RPMI8226 (cell line): ENCODE measurements at regions not wholly inside any gene's neighbourhood (a gene's known extent, or its start where the extent isn't known, plus 50 kb on each side); places are given as distances from the start of the nearest gene placed in this dataset.

Experiments used
- DNase-seq: peaks from one replicate; pipeline ENCODE4 v3.0.0-alpha.2; 2015

GRCh38 chr5:124352312-124352711 lies 394.1 kb downstream of the ZNF608 start:
- DNase-seq: no peak

DNA sequence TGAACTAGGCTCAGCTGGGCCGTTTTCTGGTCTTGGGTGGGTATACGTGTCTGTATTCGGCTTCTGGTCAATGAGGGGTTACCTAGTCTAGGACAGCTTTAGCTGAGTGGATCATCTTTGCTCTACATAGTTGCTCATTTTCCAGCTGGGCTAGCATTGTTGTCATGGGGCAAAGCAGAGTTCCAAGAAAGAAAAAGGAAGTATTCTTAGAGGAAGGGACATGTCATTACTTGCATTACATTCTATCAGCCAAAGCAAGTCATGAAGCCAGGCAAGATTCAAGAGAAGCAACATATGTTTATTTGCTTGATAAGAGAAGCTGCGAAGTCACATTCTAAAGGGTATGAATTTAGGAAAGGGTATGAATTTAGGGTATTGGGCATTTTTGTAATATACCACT lies 396.5 kb downstream of the ZNF608 start:
- DNase-seq: no peak

GRCh38 chr5:124343451-124343867 lies 403.0 kb downstream of the ZNF608 start:
- no peak for DNase-seq

DNA sequence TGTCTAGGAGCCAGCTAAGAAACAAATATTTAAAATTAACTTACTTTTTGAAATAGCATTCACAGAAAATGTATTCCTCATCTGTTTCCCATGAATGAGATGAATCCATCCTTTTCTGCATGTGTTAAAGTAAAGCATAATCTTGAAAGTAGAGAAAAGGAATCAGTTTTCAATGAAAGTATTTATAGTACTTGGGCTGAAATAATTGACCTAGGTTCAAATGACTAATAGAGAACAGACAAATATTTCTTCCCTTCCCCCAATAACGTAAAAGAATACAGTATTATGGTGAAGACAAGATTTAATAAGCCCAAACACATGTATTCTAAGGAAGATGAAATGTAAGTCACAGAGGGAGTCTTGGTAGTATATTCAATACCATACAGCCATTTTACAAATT lies 403.5 kb downstream of the ZNF608 start:
- DNase-seq: no peak

DNA sequence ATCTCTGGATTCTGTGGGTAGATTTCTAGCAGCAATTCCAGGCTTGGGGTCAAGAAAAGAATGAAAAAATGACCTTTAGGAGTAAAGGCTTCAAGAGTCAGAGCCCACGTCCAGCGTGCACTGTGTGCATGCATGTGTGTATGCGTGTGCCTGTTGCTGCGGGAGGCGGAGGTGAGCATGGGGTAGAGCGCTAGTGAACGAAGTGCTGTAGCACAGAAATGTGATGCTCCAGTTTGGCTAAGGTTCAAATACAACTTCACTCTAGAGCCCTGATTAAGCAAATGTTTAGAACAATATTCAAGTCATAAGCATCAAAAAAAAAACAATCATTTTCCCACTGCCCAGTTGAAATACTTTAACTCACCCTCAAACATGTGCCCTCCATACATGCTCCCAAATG lies 403.9 kb downstream of the ZNF608 start:
- DNase-seq: no peak

GRCh38 chr5:124342027-124342471 lies 404.4 kb downstream of the ZNF608 start:
- no peak for DNase-seq

DNA sequence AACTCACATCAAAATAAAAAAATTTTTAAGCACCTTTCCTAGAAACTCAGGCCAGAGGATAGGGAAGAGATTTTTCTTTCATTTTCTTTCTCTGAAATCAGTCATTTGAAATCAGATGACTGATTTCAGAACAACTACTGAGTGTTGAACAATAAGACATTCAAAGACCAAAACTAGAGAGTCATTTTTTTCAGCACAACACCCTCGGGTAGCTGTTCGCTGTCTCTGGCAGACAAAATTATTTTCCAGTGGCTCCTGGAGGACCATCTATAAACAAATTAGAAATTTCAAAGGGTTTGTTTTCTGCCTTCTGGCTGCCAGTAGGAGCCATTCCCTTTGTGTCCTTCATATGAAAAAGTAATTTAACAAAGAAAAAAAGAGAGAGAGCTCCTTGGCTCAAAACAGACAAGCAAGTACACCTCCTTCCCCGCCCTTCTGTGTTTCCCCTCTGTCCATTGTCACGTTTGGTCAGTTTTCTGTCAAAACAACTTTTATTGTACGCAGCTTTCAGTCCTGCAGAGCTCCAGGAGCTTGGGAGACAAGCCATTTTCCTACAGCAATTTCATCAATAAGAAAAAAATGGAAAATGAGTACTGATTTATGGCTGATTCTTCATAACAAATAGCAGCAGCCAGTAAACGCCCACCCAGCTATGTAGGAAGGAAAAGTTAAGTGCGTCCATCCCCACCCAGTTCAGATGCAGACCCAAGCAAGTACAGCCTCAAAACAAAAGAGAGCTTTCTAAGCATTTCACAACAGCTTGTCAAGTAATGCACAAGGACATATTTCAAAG lies 405.2 kb downstream of the ZNF608 start:
- no peak for DNase-seq

DNA sequence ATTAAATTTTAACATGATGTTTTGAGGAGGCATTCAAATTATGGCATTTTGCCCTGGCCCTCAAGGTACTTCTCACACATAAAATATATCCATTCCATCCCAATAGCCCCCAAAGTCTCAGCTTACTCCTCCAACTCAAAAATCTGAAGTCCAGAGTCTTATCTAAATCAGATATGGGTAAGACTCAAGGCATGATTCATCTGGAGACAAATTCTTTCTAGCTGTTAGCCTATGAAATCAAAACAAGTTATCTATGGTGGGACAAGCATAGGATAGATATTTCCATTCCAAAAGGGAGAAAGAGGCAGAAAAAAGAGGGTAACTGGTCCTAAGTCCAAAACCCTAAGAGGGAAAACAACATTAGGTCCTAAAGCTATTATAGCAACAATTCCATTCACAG lies 408.4 kb downstream of the ZNF608 start:
- DNase-seq: no peak

DNA sequence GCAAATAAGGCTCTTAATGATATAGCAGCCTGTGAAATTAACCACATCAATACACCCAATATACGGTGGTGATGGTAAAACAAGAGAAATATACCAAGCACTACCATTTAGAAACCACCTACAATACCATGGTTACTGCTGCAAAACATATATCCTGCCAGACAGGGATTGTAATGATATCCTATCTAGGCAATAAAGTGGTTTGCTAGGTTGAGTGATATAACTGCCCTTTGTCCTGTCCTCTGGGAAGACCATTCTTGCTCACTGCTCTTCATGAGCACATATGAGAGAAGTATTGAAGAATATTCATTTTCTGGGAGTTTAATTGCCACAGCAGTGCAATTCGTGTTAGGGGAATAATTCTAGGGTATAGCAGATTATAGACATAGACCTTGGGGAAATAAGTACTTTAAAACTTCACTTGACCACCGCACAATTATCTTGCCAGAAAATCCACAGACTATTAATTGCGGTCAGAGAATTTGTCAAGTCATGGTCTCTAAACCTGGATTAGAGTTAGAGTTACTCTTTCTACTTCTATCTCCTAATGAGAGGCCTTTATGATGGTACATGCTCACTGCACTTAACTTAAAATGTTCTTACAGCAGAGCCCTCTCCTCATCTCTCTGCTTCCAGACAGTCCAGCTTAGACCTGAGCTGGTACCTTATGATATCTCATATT lies 413.0 kb downstream of the ZNF608 start:
- no peak for DNase-seq

- DNase-seq: no peak
Measured at GRCh38 chr5:124332273-124332672, 414.2 kb downstream of the ZNF608 start.

- DNase-seq: no peak
Measured at GRCh38 chr5:124330595-124331220, 415.7 kb downstream of the ZNF608 start.

DNA sequence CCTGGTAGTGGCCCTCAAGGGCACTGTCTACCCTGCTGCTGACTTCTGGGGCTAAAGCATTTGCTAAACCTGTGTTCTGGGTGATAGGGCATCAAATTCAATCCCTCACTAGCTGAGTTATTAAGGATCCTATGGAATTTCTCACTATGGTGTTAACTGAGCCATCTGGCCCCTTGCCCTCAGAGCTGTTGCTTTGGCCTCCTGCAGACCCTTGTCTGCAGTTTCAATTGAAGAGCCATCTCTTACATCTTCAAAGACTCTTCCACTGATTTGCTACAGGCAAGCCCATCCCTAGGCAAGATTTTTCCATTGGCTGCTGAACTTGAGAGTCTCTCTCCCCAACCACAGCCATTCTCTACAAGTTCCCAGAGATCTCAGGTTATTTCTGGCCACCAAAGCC lies 418.2 kb downstream of the ZNF608 start:
- DNase-seq: no peak

DNA sequence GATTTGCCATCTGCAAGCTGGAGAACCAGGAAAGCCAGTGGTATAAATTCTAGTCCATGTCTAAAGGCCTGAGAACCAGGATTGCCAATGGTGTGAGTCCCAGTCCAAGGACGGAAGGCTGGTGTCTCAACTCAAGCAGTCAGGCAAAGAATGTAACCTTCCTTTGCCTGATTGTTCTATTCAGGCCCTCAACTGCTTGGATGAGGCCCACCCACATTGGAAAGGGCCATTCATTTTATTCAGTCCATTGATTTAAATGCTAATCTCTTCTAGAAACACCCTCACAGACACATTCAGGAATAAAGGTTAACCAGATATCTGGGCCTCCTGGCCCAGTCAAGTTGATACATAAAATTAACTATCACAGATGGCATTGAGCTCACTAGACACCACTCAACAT lies 427.8 kb downstream of the ZNF608 start:
- DNase-seq: no peak

- DNase-seq: no peak
Measured at GRCh38 chr5:124317451-124317850, 429.0 kb downstream of the ZNF608 start.

GRCh38 chr5:124315741-124316415 lies 430.6 kb downstream of the ZNF608 start:
- no peak for DNase-seq

DNA sequence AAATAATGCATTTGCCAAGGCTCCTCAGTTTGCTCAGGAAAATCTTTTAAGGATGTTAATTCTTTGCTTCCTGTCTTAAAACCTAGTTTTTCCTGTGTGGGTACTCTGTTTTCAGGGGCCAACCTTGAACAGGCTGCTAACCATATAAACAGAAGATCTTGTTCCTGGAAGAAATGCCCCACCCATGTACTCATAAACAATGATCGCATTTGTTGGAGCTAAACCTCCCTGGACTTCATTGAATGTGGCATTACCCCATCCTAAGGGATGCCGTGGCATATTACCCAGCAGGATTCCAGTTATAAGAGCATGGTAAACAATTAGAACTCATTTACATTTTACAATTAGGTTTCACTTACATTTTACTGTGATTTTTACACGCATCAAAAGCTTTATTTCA lies 436.0 kb downstream of the ZNF608 start:
- no peak for DNase-seq

DNA sequence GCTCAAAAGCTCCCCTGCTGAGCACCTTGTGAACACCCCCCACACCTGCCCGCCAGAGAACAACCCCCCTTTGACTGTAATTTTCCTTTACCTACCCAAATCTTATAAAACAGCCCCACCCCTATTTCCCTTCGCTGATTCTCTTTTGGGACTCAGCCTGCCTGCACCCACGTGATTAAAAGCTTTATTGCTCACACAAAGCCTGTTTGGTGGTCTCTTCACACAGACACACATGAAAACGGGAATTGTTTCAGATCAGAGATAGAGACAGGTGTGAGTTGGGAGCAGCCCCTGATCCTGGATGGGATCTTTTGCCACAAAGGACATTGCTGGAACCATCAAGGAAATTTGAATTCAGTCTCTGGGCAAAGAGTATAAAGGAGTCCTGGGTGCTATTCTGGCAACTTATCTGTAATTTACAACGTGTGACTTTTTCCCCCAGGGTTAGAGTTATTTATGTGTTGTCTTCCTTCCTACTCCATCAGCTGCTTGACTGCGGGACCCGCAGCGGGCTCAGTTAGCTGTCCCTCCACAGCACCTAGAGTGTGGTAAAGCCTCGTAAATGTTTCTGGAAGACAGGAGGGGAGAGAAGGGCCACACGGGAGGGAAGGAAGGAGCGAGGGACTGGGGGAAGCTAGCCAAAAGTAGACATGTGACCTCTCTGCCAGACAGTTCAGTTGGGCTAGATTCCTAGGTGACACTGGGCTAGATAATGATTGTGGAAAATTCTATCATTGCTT lies 437.0 kb downstream of the ZNF608 start:
- DNase-seq: no peak

GRCh38 chr5:124303366-124303765 lies 443.1 kb downstream of the ZNF608 start:
- DNase-seq: no peak

DNA sequence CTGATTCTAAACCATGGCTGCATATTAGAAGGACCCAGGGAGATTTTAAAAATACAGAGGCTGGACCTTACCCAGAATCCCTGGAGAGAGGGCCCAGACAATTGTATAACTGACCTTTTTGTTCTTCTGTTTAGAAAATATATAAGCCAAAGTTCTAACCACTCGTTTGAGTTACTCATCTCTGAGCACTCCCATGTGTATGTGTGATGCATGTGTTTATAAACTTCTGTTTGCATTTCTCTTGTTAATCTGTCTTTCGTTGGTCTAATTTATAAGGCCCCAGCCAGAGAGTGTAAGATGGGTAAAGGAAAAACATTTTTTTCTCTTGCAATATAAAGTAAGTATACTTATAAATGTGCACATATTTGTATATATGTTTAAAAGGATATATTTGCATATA lies 443.9 kb downstream of the ZNF608 start:
- DNase-seq: no peak

DNA sequence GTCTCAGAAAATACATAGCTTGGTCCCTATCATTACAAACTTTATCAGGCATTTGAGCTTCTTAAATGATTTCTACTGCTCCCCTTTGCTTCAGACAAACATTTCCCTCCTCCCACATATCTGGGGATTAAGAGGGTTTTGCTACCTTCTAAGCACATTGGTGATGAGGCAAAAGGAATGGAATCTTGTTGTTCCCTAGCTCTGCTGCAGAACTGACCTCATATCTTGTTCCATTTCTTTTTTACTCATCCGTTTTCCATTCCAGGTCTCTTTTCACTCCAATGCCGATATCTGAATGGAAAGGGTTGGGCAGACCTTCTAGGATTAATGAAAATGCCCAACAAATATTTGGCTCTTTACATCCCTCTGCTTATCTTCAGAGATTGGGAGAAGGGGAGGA lies 444.6 kb downstream of the ZNF608 start:
- DNase-seq: no peak

- DNase-seq: no peak
Measured at GRCh38 chr5:124300815-124301621, 445.4 kb downstream of the ZNF608 start.

DNA sequence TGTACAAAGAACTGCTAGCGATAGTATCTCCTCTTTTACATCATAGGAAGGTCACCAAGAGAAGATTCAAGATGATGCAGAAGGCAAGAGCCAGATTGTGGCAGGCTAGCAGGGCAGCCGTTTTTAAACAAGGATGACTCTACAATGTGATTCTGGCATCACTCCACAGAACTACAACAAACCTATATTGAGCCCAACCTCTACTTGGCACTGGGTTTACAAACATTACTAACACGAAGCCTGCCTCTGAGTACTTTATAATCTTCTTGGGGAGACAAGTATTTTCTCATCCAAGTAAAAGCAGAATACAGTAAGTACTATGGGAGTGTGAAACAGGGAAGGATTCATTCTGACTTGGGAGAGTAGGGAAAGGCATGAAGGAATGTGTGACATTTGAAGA lies 448.6 kb downstream of the ZNF608 start:
- no peak for DNase-seq
